Muscle of leg (tissue), 3 donors: ENCODE measurements at regions not wholly inside any gene's neighbourhood (a gene's known extent, or its start where the extent isn't known, plus 50 kb on each side); places are given as distances from the start of the nearest gene placed in this dataset.
"Not testable (repeated sequence)": the region's sequence is repeated elsewhere in the genome, so short reads cannot be mapped to it uniquely, and the experiment has no call there.

Source experiments
- DNase-seq: peaks from one replicate; pipeline ENCODE4 v3.0.0; 2013
- H3K27ac ChIP-seq: one replicate; pipeline ENCODE4 v1.5.1; 2013; ENCODE audit warnings: mild to moderate bottlenecking, low read length, control low read depth
- H3K27me3 ChIP-seq: one replicate; pipeline ENCODE4 v1.6.1; 2013; ENCODE audit warnings: low read length; ENCODE audit not compliant: control insufficient read depth, insufficient read depth
- H3K36me3 ChIP-seq: one replicate; pipeline ENCODE4 v1.6.1; 2013; ENCODE audit warnings: low read length; ENCODE audit not compliant: control insufficient read depth, insufficient read depth
- H3K4me1 ChIP-seq: one replicate; pipeline ENCODE4 v1.6.1; 2013; ENCODE audit warnings: low read length; ENCODE audit not compliant: control insufficient read depth, insufficient read depth
- H3K4me3 ChIP-seq: one replicate; pipeline ENCODE4 v1.5.1; 2013; ENCODE audit warnings: low read length, control low read depth
- H3K9me3 ChIP-seq: replicated peaks from 2 replicates; pipeline ENCODE4 v1.6.1; 2013; ENCODE audit warnings: low read depth, low read length; ENCODE audit not compliant: control insufficient read depth
- WGBS: methylation state at CpG from one replicate; pipeline ENCODE4 v1.1.5; 2013; ENCODE audit warnings: missing lambda C conversion rate; ENCODE audit not compliant: insufficient coverage; 5-methylcytosine and 5-hydroxymethylcytosine counted together

DNA sequence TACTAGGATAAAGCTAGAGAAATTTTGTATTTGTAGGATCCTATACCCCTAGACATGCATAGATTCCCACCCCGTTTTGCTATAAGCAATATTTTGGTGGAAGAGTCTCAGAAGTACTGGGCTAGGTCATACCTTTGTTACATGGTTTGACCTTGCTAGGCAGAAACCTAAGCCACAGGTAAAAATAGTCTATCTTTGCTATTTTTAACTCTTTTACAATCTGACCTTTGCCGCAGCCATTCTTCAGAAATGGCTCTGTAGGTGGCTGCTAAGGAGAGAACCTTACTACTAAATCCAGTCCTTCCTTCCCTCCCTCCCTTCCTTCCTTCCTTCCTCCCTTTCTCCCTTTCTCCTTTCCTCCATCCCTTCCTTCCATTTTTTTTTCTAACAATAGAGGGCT lies 242.9 kb upstream of the SEL1L start:
- DNase-seq, result no peak
- Histone ChIP-seq H3K27ac (no peak overlapping the region), H3K36me3 (no peaks in the 10 kb centered on the region), H3K4me3 (no peak overlapping the region), H3K9me3 (no peaks in the 10 kb centered on the region), H3K4me1 (no peaks in the 10 kb centered on the region), H3K27me3 (no peaks in the 10 kb centered on the region)
- 80% methylated on average over 1 of the region's 2 CpGs for WGBS

DNA sequence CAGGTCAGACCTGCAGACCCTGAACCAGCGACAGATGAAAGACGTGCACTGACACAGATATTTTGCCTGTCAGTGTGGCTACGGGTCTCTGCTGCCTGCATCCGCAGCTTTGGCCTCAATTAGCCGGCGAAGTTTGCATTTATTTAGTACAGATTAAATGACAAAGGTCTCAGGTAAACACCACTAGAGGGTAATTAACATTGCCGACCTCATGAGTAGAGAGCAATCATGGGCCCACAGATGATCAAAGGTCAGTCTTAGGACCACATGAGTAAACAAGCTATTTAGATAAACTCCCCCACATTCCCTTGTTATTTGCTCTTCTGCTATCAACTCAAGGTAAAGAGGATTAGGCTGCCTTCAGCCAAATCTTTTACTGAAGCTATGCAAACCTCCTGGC lies 248.1 kb upstream of the SEL1L start:
- not testable (repeated sequence) for H3K36me3 ChIP-seq, DNase-seq, H3K4me1 ChIP-seq, H3K9me3 ChIP-seq, H3K4me3 ChIP-seq, H3K27ac ChIP-seq, H3K27me3 ChIP-seq
- 79% methylated on average over 5 of the region's 7 CpGs for WGBS

DNA sequence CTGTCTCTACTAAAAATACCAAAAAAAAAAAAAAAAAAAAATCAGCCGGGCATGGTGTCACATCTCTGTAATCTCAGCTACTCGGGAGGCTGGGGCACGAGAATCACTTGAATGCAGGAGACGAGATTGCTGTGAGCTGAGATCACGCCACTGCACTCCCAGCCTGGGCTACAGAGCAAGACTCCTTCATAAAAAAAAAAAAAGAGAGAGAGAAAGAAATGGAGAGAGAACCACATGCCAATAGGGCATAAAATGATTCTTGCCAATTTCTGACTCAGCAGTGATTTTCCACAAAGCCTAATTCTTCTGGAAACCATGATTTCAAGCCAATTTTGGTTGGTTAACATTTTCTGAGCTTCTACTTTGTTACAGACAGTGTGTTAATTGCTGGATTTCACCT lies 250.4 kb upstream of the SEL1L start:
- DNase-seq, result no peak
- no CpG with 5 or more reads among the region's 5 CpGs for WGBS
- Histone ChIP-seq H3K4me1 (no peaks in the 10 kb centered on the region), H3K36me3 (no peaks in the 10 kb centered on the region), H3K27me3 (no peaks in the 10 kb centered on the region), H3K9me3 (no peaks in the 10 kb centered on the region), H3K27ac (no peak overlapping the region), H3K4me3 (no peak overlapping the region)

DNA sequence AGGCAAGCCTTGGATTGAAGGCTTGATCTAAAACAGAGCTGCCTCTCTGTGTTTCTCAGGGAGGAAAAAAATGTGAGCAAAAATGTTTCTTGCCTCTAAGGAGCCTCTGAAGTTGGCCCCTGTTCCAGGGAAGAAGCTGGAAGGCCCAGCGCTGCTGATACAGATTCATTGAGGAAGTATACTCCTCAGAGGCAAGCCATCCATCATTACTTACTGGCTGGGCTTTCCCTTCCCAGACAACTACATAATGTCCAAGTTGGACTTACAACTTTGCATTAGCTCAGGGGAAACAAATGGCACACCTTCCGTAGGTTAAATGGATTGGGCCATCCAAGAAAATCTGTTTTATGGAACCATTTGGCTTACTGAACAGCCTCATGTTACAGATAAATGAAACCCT lies 263.7 kb upstream of the SEL1L start:
- H3K36me3 ChIP-seq, result no peaks in the 10 kb centered on the region
- WGBS, result 40% methylated on average over 1 of the region's 2 CpGs
- DNase-seq, result peak; percentile 98

DNA sequence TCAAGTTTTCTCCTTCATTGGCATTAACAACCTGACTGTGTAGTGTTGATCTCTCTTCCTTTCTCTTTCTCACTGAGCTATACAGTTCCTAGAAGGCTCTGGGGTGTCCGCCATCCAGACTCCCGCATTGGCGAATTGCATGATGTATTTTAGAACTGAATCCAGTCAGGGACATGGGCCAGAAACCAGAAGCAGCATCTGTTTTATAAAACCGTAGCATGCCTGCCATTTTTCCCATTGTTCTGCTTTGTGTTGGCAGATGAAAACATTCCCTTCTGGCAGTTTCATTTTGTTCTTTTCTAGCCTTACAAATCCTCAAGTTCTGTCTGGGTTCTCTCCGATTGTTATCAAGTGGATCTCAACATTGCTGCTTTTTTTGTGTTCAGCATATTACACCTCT lies 268.3 kb upstream of the SEL1L start:
- peak; percentile 87 for DNase-seq
- H3K4me3 ChIP-seq, result no peak overlapping the region
- H3K4me1 ChIP-seq, result peaks cover 3% of the 10 kb centered on the region
- 25% methylated on average over 2 of the region's 5 CpGs for WGBS
- no peaks in the 10 kb centered on the region for H3K36me3 ChIP-seq
- H3K27me3 ChIP-seq, result no peaks in the 10 kb centered on the region
- H3K9me3 ChIP-seq, result no peaks in the 10 kb centered on the region
- peak overlapping the region; percentile 53 for H3K27ac ChIP-seq

More for the DNA sequence above, 263.7 kb upstream of the SEL1L start:
- H3K9me3 ChIP-seq, result no peaks in the 10 kb centered on the region
- H3K4me3 ChIP-seq, result no peak overlapping the region
- peaks cover 3% of the 10 kb centered on the region for H3K4me1 ChIP-seq
- H3K27ac ChIP-seq, result no peak overlapping the region
- no peaks in the 10 kb centered on the region for H3K27me3 ChIP-seq

DNA sequence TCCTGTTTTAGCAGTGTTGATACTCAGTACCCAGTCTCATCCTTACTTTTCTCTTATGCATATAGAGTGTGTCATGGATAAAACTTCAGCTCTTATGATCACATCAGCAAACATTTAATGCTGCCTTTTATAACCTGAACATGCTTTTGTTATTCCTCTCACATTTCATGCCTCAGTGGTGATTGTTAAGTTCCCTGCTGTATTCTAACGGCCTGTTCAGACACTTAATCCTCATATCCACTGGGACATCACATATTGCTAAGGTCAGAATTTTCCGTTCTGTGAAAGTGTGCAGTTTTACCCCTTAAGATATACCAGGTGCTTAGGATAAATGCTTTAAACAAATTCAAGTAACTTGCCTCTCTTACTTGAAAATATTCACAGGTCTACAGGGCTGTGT lies 268.7 kb upstream of the SEL1L start:
- DNase-seq, result peak; percentile 25
- H3K27ac ChIP-seq, result peak overlapping the region; percentile 53
- WGBS, result no CpG with 5 or more reads among the region's 2 CpGs
- H3K4me3 ChIP-seq, result no peak overlapping the region
- no peaks in the 10 kb centered on the region for H3K9me3 ChIP-seq
- H3K36me3 ChIP-seq, result no peaks in the 10 kb centered on the region
- no peaks in the 10 kb centered on the region for H3K27me3 ChIP-seq
- H3K4me1 ChIP-seq, result peaks cover 3% of the 10 kb centered on the region

DNA sequence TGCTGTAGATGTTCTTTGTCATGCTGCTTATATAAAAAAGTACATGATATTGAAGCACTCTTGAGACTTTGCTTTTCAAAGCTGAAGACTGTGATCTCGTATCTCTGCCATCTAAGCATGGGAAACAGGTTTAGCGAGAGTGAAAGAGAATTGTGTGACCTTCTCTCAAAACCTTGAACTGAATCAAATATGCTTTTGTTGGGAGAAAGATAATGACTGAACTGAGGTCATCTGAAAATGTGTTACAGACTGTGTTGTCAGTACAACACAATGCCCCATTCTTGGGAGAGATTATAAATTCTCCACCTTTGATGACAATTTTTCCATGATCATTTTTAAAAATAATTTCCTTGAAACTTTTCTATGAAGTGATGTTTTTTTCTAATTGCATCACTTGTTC lies 272.1 kb upstream of the SEL1L start:
- Histone ChIP-seq H3K27me3 (no peaks in the 10 kb centered on the region), H3K36me3 (no peaks in the 10 kb centered on the region), H3K4me3 (no peak overlapping the region), H3K4me1 (peaks cover 3% of the 10 kb centered on the region), H3K9me3 (no peaks in the 10 kb centered on the region), H3K27ac (no peak overlapping the region)
- no peak for DNase-seq
- no CpG with 5 or more reads among the region's 2 CpGs for WGBS

DNA sequence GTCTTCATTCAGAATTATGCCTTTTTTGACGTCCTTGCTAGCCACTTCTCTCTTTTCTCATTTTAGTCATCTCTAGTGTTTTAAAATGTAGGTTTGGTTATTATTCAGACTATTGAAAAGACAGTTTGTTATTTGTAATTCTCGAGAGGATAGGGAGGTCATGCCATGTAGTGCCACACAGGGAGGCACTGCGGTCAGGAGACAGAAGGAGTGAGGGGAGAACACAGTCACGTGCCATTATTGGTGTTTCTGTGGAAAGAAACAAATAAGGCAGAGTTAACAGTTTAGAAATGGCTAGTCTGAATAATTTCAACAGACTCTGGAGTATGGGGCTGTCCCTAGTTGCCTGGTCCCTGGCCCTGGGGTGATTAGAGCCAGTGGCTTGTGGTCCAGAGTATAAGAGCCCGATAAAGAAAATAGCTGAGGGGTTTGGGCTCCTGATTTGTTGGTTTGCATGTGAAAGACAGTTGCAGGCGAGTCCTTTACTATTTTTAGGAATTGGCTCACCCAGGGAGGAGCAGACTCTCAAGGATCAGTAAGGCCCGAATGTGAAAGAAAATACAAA lies 278.1 kb upstream of the SEL1L start:
- Histone ChIP-seq H3K27me3 (no peaks in the 10 kb centered on the region), H3K4me1 (no peaks in the 10 kb centered on the region), H3K27ac (no peak overlapping the region), H3K36me3 (no peaks in the 10 kb centered on the region), H3K9me3 (no peaks in the 10 kb centered on the region), H3K4me3 (no peak overlapping the region)
- 89% methylated on average over 3 of the region's 7 CpGs for WGBS
- no peak for DNase-seq

DNA sequence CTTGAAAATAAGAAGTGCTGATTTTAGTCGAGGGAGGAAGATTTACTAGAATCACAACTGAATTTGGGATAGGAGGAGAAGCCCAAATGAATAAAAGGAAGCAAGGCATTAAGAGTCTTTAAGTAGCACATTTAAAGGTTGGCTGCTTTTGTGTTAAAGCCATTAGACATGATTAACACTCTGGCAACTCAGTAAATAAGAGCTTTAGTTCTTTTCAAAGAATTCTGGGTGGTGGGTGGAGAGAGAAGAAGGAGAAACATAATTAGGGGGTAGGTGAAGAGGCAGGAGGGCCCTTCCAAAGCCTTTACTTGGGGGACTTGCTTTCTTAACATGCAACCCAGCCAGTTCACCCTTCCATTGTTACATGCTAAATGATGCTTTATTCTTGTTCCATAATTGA lies 284.6 kb upstream of the SEL1L start:
- Histone ChIP-seq H3K27me3 (no peaks in the 10 kb centered on the region), H3K27ac (no peak overlapping the region), H3K4me1 (no peaks in the 10 kb centered on the region), H3K36me3 (no peaks in the 10 kb centered on the region), H3K4me3 (no peak overlapping the region), H3K9me3 (no peaks in the 10 kb centered on the region)
- no CpG with 5 or more reads among the region's 1 CpG for WGBS
- no peak for DNase-seq

DNA sequence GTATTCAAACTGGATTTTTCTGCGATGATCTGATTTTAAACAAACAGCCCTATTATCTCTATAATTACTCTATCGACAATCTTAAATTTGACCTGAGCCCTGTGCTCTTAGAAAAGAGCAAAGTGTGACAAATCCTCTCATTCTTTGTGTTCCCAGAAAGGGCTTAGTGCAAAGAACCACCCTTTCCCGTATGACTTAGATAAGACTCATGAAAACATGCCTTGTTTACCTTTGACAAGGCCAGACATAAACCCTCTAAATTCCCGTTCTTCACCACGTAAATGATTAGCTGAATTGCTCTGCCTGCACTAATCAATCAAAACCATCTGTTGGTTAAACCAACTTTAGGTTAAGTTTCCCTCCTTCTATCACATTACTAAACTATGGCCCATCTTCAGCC lies 285.7 kb upstream of the SEL1L start:
- H3K27ac ChIP-seq, result no peak overlapping the region
- no peaks in the 10 kb centered on the region for H3K36me3 ChIP-seq
- no peaks in the 10 kb centered on the region for H3K9me3 ChIP-seq
- 26% methylated on average over 3 of the region's 5 CpGs for WGBS
- no peak overlapping the region for H3K4me3 ChIP-seq
- no peak for DNase-seq
- H3K27me3 ChIP-seq, result no peaks in the 10 kb centered on the region
- H3K4me1 ChIP-seq, result no peaks in the 10 kb centered on the region

DNA sequence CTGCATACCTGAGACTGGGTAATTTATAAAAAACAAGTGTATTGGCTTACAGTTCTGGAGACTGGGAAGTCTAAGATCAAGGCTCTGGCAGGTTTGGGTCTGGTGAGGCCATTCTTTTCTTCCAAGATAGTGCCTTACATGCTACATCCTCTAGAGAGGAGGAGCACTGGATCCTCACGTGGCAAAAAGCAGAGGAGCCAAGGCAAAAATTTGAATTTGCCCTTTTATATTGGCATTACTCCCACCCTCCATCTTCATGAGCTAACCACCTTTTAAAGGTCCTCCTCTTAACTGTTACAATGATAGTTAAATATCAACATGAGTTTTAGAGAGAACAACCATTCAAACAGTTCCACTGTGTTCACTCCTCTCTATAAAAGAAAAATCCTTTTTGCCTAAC lies 286.3 kb upstream of the SEL1L start:
- no peaks in the 10 kb centered on the region for H3K27me3 ChIP-seq
- no peak overlapping the region for H3K4me3 ChIP-seq
- no peak for DNase-seq
- no CpG with 5 or more reads among the region's 1 CpG for WGBS
- H3K9me3 ChIP-seq, result no peaks in the 10 kb centered on the region
- no peak overlapping the region for H3K27ac ChIP-seq
- H3K36me3 ChIP-seq, result no peaks in the 10 kb centered on the region
- no peaks in the 10 kb centered on the region for H3K4me1 ChIP-seq
